IMR-90 (cell line): ENCODE measurements at regions not wholly inside any gene's neighbourhood (a gene's known extent, or its start where the extent isn't known, plus 50 kb on each side); places are given as distances from the start of the nearest gene placed in this dataset.
A peak's percentile ranks its signal among the peaks of the same experiment; 100 is the strongest.

Experiments used
- ATAC-seq: fragments of 200-7000 bp; cut with Tn5 transposase; 2 replicates; pipeline ENCODE4 v1.9.1; 2020; ENCODE audit warnings: low read depth, mild to moderate bottlenecking, moderate library complexity
- BruUV-seq: library from RNA; stranded (reverse); fragments of 400-500 nt; replicated peaks from 2 replicates; lab custom pipeline; 2021; lab: Mats Ljungman, UMichigan
- CTCF ChIA-PET: fragments of 300-600 bp; formaldehyde crosslinking; extraction: SDS; loops from one replicate; lab custom pipeline; 2021; ENCODE audit warnings: antibody characterized with exemption; lab: Yijun Ruan, JAX
- POLR2A ChIA-PET: fragments of 300-600 bp; sonication (Branson Sonifier 250); formaldehyde crosslinking; loops from one replicate; lab custom pipeline; 2022; ENCODE audit warnings: antibody characterized with exemption; ENCODE audit not compliant: unreplicated experiment; lab: Charles Lee
- DNase-seq: peaks from one replicate; pipeline ENCODE4 v3.0.0; 2013
- H2AFZ ChIP-seq: replicated peaks from 2 replicates; pipeline ENCODE3; 2013; ENCODE audit warnings: low read length, mild to moderate bottlenecking; ENCODE audit not compliant: poor library complexity
- H2AK5ac ChIP-seq: 2 replicates; pipeline ENCODE4 v1.6.1; 2013; ENCODE audit warnings: low read depth, low read length, inconsistent platforms
- H2AK9ac ChIP-seq: replicated peaks from 2 replicates; pipeline ENCODE3; 2013; ENCODE audit warnings: mild to moderate bottlenecking, low read depth, low read length, moderate library complexity; ENCODE audit not compliant: poor library complexity
- H2BK120ac ChIP-seq: 2 replicates; pipeline ENCODE4 v1.6.1; 2013; ENCODE audit warnings: low read depth, low read length, inconsistent platforms
- H2BK15ac ChIP-seq: 3 replicates; pipeline ENCODE4 v1.6.1; 2013; ENCODE audit warnings: low read depth, low read length, inconsistent platforms
- H2BK20ac ChIP-seq: 2 replicates; pipeline ENCODE4 v1.6.1; 2013; ENCODE audit warnings: low read depth, mild to moderate bottlenecking, inconsistent platforms, low read length, moderate library complexity
- H2BK5ac ChIP-seq: 2 replicates; pipeline ENCODE4 v1.6.1; 2013; ENCODE audit warnings: mild to moderate bottlenecking, low read depth, low read length, inconsistent platforms; ENCODE audit not compliant: poor library complexity, severe bottlenecking
- H3K14ac ChIP-seq: replicated peaks from 2 replicates; pipeline ENCODE4 v1.6.1; 2013; ENCODE audit warnings: low read depth, low read length, inconsistent platforms
- H3K18ac ChIP-seq: 2 replicates; pipeline ENCODE4 v1.6.1; 2013; ENCODE audit warnings: low read depth, low read length, control low read depth
- H3K23ac ChIP-seq: 2 replicates; pipeline ENCODE4 v1.6.1; 2013; ENCODE audit warnings: low read depth, low read length, inconsistent platforms
- H3K27ac ChIP-seq: 2 replicates; pipeline ENCODE4 v1.5.1; 2013; ENCODE audit warnings: mild to moderate bottlenecking, control low read depth, low read length; ENCODE audit not compliant: insufficient read depth
- H3K27me3 ChIP-seq: 2 replicates; pipeline ENCODE4 v1.6.1; 2013; ENCODE audit warnings: low read length; ENCODE audit not compliant: control insufficient read depth, insufficient read depth
- H3K36me3 ChIP-seq: 2 replicates; pipeline ENCODE4 v1.6.1; 2013; ENCODE audit warnings: low read length, mixed read lengths; ENCODE audit not compliant: control insufficient read depth, insufficient read depth
- H3K4ac ChIP-seq: 2 replicates; pipeline ENCODE4 v1.6.1; 2013; ENCODE audit warnings: low read depth, low read length, inconsistent platforms
- H3K4me1 ChIP-seq: 2 replicates; pipeline ENCODE4 v1.6.1; 2013; ENCODE audit warnings: low read length, mixed read lengths; ENCODE audit not compliant: control insufficient read depth, insufficient read depth
- H3K4me2 ChIP-seq: 2 replicates; pipeline ENCODE4 v1.6.1; 2013; ENCODE audit warnings: low read depth, mild to moderate bottlenecking, control low read depth, low read length, moderate library complexity
- H3K4me3 ChIP-seq: 2 replicates; pipeline ENCODE4 v1.5.1; 2013; ENCODE audit warnings: low read depth, mild to moderate bottlenecking, control low read depth, low read length, moderate library complexity; ENCODE audit not compliant: insufficient read depth
- H3K56ac ChIP-seq: 2 replicates; pipeline ENCODE4 v1.6.1; 2013; ENCODE audit warnings: low read length, inconsistent platforms; ENCODE audit not compliant: insufficient read depth; ENCODE audit errors: extremely low read depth
- H3K79me1 ChIP-seq, 2 experiments: 2 replicates each; pipeline ENCODE4 v1.6.1; 2013; ENCODE audit warnings: low read length in 2 of 2, inconsistent platforms in 1 of 2, low read depth in 1 of 2
- H3K9ac ChIP-seq: 2 replicates; pipeline ENCODE4 v1.6.1; 2013; ENCODE audit warnings: low read depth, low read length, control low read depth
- H3K9me1 ChIP-seq: 2 replicates; pipeline ENCODE4 v1.6.1; 2013; ENCODE audit warnings: low read length, inconsistent platforms; ENCODE audit not compliant: insufficient read depth
- H3K9me3 ChIP-seq: 2 replicates; pipeline ENCODE4 v1.6.1; 2013; ENCODE audit warnings: low read length; ENCODE audit not compliant: control insufficient read depth, insufficient read depth
- H4K20me1 ChIP-seq: 2 replicates; pipeline ENCODE4 v1.6.1; 2013; ENCODE audit warnings: low read length, inconsistent platforms; ENCODE audit not compliant: insufficient read depth
- H4K5ac ChIP-seq: 2 replicates; pipeline ENCODE4 v1.6.1; 2013; ENCODE audit warnings: mild to moderate bottlenecking, low read depth, low read length, control low read depth
- H4K8ac ChIP-seq, 2 experiments: 2 replicates each; pipeline ENCODE4 v1.6.1; 2013; ENCODE audit warnings: low read depth in 2 of 2, low read length in 2 of 2, control low read depth in 1 of 2, inconsistent platforms in 1 of 2
- H4K91ac ChIP-seq: 2 replicates; pipeline ENCODE4 v1.6.1; 2013; ENCODE audit warnings: low read depth, low read length, inconsistent platforms; ENCODE audit not compliant: insufficient read depth
- BHLHE40 ChIP-seq: fragments of 150-350 bp; IDR thresholded peaks from 2 replicates; pipeline ENCODE4 v1.6.1; 2016; ENCODE audit warnings: mild to moderate bottlenecking, low read depth, low read length
- CEBPB ChIP-seq: IDR thresholded peaks from 2 replicates; pipeline ENCODE4 v1.6.1; 2012; ENCODE audit warnings: low read depth, low read length, improper control_type of control experiment
- CHD1 ChIP-seq: IDR thresholded peaks from 2 replicates; pipeline ENCODE4 v1.6.1; 2012; ENCODE audit warnings: low read depth, low read length, improper control_type of control experiment
- CTCF ChIP-seq: conservative IDR thresholded peaks from 2 replicates; pipeline ENCODE4 v1.5.1; 2012; ENCODE audit warnings: mild to moderate bottlenecking, low read depth, low read length, improper control_type of control experiment
- FOS ChIP-seq: fragments of 150-350 bp; IDR thresholded peaks from 2 replicates; pipeline ENCODE4 v1.6.1; 2016; ENCODE audit warnings: low read depth, low read length
- MAFK ChIP-seq: IDR thresholded peaks from 2 replicates; pipeline ENCODE4 v1.6.1; 2012; ENCODE audit warnings: low read depth, low read length, improper control_type of control experiment
- MAZ ChIP-seq: IDR thresholded peaks from 2 replicates; pipeline ENCODE4 v1.6.1; 2012; ENCODE audit warnings: low read depth, mild to moderate bottlenecking, low read length, improper control_type of control experiment, moderate library complexity, borderline replicate concordance
- MXI1 ChIP-seq: IDR thresholded peaks from 2 replicates; pipeline ENCODE4 v1.6.1; 2012; ENCODE audit warnings: low read depth, mild to moderate bottlenecking, low read length, moderate library complexity, borderline replicate concordance
- NFE2L2 ChIP-seq: fragments of 150-350 bp; IDR thresholded peaks from 2 replicates; pipeline ENCODE4 v1.6.1; 2016; ENCODE audit warnings: low read depth, mild to moderate bottlenecking, low read length
- POLR2A ChIP-seq: IDR thresholded peaks from 2 replicates; pipeline ENCODE4 v1.6.1; 2012; ENCODE audit warnings: mild to moderate bottlenecking, low read depth, low read length
- RAD21 ChIP-seq: IDR thresholded peaks from 2 replicates; pipeline ENCODE4 v1.6.1; 2012; ENCODE audit warnings: low read length, improper control_type of control experiment
- RCOR1 ChIP-seq: IDR thresholded peaks from 2 replicates; pipeline ENCODE4 v1.6.1; 2012; ENCODE audit warnings: mild to moderate bottlenecking, low read length, improper control_type of control experiment; ENCODE audit not compliant: insufficient replicate concordance
- RFX5 ChIP-seq: IDR thresholded peaks from 2 replicates; pipeline ENCODE4 v1.8.0; 2012; ENCODE audit warnings: low read depth, mild to moderate bottlenecking, low read length, moderate library complexity
- SMC3 ChIP-seq: fragments of 150-350 bp; IDR thresholded peaks from 2 replicates; pipeline ENCODE4 v1.6.1; 2016; ENCODE audit warnings: low read depth, mild to moderate bottlenecking, antibody characterized with exemption, low read length, moderate library complexity
- WGBS, 2 experiments: methylation state at CpG; one replicate each; pipeline versions ENCODE4 v1.1.5 to v1.1.7; 2013; ENCODE audit warnings: missing lambda C conversion rate in 2 of 2; ENCODE audit not compliant: insufficient read length in 1 of 2; ENCODE audit errors: extremely low coverage in 2 of 2; 5-methylcytosine and 5-hydroxymethylcytosine counted together
- dilution Hi-C: fragments of 300-500 bp; cut with HindIII; formaldehyde crosslinking; loops from one replicate; pipeline ENCODE4 v1.14.3; 2018; ENCODE audit warnings: low sequenced_read_pairs; ENCODE audit not compliant: unreplicated experiment
- in situ Hi-C: fragments of 300-500 bp; cut with MboI; formaldehyde crosslinking; loops from 3 replicates; pipeline ENCODE4 v1.14.3; 2019; ENCODE audit warnings: low sequenced_read_pairs, inconsistent platforms, mixed read lengths
- intact Hi-C: fragments of 100-400 bp; cut with micrococcal nuclease; formaldehyde crosslinking; loops from 2 replicates; pipeline ENCODE4 v1.10.0; 2022
- TF ChIP-seq, protein P1 (sequence below): fragments of 150-350 bp; IDR thresholded peaks from 2 replicates; pipeline ENCODE4 v1.6.1; 2016; ENCODE audit warnings: low read depth, mild to moderate bottlenecking, low read length, moderate library complexity, borderline replicate concordance
- TF ChIP-seq, protein P2 (sequence below): fragments of 150-350 bp; IDR thresholded peaks from 2 replicates; pipeline ENCODE4 v1.6.1; 2017; ENCODE audit warnings: mild to moderate bottlenecking, antibody characterized with exemption, low read length, low read depth

GRCh38 chr13:74205313-74205690, 71.1 kb upstream of the KLF12 start:
- in situ Hi-C loops, result no loop called here
- H3K79me1 ChIP-seq, result no peaks in the 10 kb centered on the region; a peak in 2 of 4 replicates
- H3K9me3 ChIP-seq, result no peaks in the 10 kb centered on the region
- H2AK9ac ChIP-seq, result no peak overlapping the region
- no TSS peak for BruUV-seq
- H3K27me3 ChIP-seq, result no peaks in the 10 kb centered on the region
- H4K91ac ChIP-seq, result peak overlapping the region; percentile 86
- peak overlapping the region; percentile 80 for H2AK5ac ChIP-seq
- peak overlapping the region; percentile 75 to 88; a peak in 3 of 4 replicates for H4K8ac ChIP-seq
- TF ChIP-seq BHLHE40 (no peak), MAFK (no peak), MXI1 (no peak), MAZ (no peak), CHD1 (no peak), CEBPB (no peak), RAD21 (no peak), SMC3 (no peak), RCOR1 (no peak), RFX5 (no peak), POLR2A (no peak), FOS (no peak), CTCF (no peak), NFE2L2 (no peak)
- TF ChIP-seq, protein P1, sequence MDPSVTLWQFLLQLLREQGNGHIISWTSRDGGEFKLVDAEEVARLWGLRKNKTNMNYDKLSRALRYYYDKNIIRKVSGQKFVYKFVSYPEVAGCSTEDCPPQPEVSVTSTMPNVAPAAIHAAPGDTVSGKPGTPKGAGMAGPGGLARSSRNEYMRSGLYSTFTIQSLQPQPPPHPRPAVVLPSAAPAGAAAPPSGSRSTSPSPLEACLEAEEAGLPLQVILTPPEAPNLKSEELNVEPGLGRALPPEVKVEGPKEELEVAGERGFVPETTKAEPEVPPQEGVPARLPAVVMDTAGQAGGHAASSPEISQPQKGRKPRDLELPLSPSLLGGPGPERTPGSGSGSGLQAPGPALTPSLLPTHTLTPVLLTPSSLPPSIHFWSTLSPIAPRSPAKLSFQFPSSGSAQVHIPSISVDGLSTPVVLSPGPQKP, result no peak
- TF ChIP-seq, protein P2, sequence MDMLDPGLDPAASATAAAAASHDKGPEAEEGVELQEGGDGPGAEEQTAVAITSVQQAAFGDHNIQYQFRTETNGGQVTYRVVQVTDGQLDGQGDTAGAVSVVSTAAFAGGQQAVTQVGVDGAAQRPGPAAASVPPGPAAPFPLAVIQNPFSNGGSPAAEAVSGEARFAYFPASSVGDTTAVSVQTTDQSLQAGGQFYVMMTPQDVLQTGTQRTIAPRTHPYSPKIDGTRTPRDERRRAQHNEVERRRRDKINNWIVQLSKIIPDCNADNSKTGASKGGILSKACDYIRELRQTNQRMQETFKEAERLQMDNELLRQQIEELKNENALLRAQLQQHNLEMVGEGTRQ, result no peak
- H3K4me1 ChIP-seq, result peaks cover 24% of the 10 kb centered on the region
- peak overlapping the region; percentile 92 for H3K4ac ChIP-seq
- peak overlapping the region; percentile 88 for H3K14ac ChIP-seq
- H3K9me1 ChIP-seq, result peaks cover 3% of the 10 kb centered on the region; the same call in 1 of the 2 replicates
- peak overlapping the region; percentile 70; the same call in 1 of the 2 replicates for H3K56ac ChIP-seq
- dilution Hi-C loops, result no loop called here
- peak overlapping the region; percentile 96 for H2BK20ac ChIP-seq
- H2AFZ ChIP-seq, result no peak overlapping the region
- intact Hi-C loops, result loop anchor here (5.0 to 10.0 kb wide), 4 partner anchors 73 to 1009 kb away; partner anchors contain the start of gene KLF12
- peak overlapping the region; percentile 79; the same call in 2 of the 3 replicates for H2BK15ac ChIP-seq
- H3K27ac ChIP-seq, result peak overlapping the region; percentile 92; the same call in 1 of the 2 replicates
- no peak for ATAC-seq
- DNase-seq, result no peak
- no peaks in the 10 kb centered on the region for H3K36me3 ChIP-seq
- no peak overlapping the region; the same call in 1 of the 2 replicates for H3K9ac ChIP-seq
- ChIA-PET CTCF (no interaction called here), POLR2A (interaction anchor here (1.0 kb wide), 1 partner anchor 14 kb away, joined by 3 read pairs; no protein-coding TSS in a partner anchor)
- H4K5ac ChIP-seq, result peak overlapping the region; percentile 91
- peak overlapping the region; percentile 83 for H2BK5ac ChIP-seq
- H3K4me2 ChIP-seq, result no peak overlapping the region
- no peaks in the 10 kb centered on the region for H4K20me1 ChIP-seq
- H3K4me3 ChIP-seq, result no peak overlapping the region
- peak overlapping the region; percentile 62; the same call in 1 of the 2 replicates for H3K23ac ChIP-seq
- peak overlapping the region; percentile 96 for H2BK120ac ChIP-seq
- no CpG with 5 or more reads among the region's 2 CpGs for WGBS, 2 experiments
- H3K18ac ChIP-seq, result peak overlapping the region; percentile 91
